ENCODE measurements at regions not wholly inside any gene's neighbourhood (a gene's known extent, or its start where the extent isn't known, plus 50 kb on each side); places are given as distances from the start of the nearest gene placed in this dataset.

GRCh38 chr2:155178921-155179320 is 480.4 kb downstream of the KCNJ3 start:
- DNase-seq (ENCODE audit: extremely low read depth, insufficient read length) = no peak
- Histone ChIP-seq H3K4me3 (replicated peaks; ENCODE audit: low read depth, low read length) (no peak overlapping the region), H3K36me3 (ENCODE audit: control insufficient read depth, insufficient read depth, low read length) (no peaks in the 10 kb centered on the region), H3K27me3 (replicated peaks; ENCODE audit: control insufficient read depth, insufficient read depth, low read length) (no peaks in the 10 kb centered on the region)
- TF ChIP-seq CTCF (IDR thresholded peaks at IDR 0.05; ENCODE audit: insufficient read depth, low read length, poor library complexity, severe bottlenecking) = no peak

- no peak for TF ChIP-seq CTCF (IDR thresholded peaks at IDR 0.05; ENCODE audit: insufficient read depth, low read length, poor library complexity, severe bottlenecking)
- no peaks in the 10 kb centered on the region for H3K36me3 ChIP-seq (ENCODE audit: control insufficient read depth, insufficient read depth, low read length)
- no peak overlapping the region for H3K4me3 ChIP-seq (replicated peaks; ENCODE audit: low read depth, low read length)
- H3K27me3 ChIP-seq (replicated peaks; ENCODE audit: control insufficient read depth, insufficient read depth, low read length) = no peaks in the 10 kb centered on the region
- no peak for DNase-seq (ENCODE audit: extremely low read depth, insufficient read length)
Measured at GRCh38 chr2:155176345-155176744, 477.9 kb downstream of the KCNJ3 start.

GRCh38 chr2:155169317-155169716 is 470.8 kb downstream of the KCNJ3 start:
- H3K27me3 ChIP-seq (replicated peaks; ENCODE audit: control insufficient read depth, insufficient read depth, low read length) = no peaks in the 10 kb centered on the region
- DNase-seq (ENCODE audit: extremely low read depth, insufficient read length) = no peak
- TF ChIP-seq CTCF (IDR thresholded peaks at IDR 0.05; ENCODE audit: insufficient read depth, low read length, poor library complexity, severe bottlenecking) = no peak
- H3K36me3 ChIP-seq (ENCODE audit: control insufficient read depth, insufficient read depth, low read length) = no peaks in the 10 kb centered on the region
- no peak overlapping the region for H3K4me3 ChIP-seq (replicated peaks; ENCODE audit: low read depth, low read length)

- Histone ChIP-seq H3K27me3 (replicated peaks; ENCODE audit: control insufficient read depth, insufficient read depth, low read length) (no peaks in the 10 kb centered on the region), H3K36me3 (ENCODE audit: control insufficient read depth, insufficient read depth, low read length) (no peaks in the 10 kb centered on the region), H3K4me3 (replicated peaks; ENCODE audit: low read depth, low read length) (no peak overlapping the region)
- TF ChIP-seq CTCF (IDR thresholded peaks at IDR 0.05; ENCODE audit: insufficient read depth, low read length, poor library complexity, severe bottlenecking) = no peak
- DNase-seq (ENCODE audit: extremely low read depth, insufficient read length) = no peak
Measured at GRCh38 chr2:155162494-155162893, 464.0 kb downstream of the KCNJ3 start.

GRCh38 chr2:155161314-155161713 is 462.8 kb downstream of the KCNJ3 start:
- H3K4me3 ChIP-seq (replicated peaks; ENCODE audit: low read depth, low read length) = no peak overlapping the region
- no peaks in the 10 kb centered on the region for H3K36me3 ChIP-seq (ENCODE audit: control insufficient read depth, insufficient read depth, low read length)
- no peak for DNase-seq (ENCODE audit: extremely low read depth, insufficient read length)
- H3K27me3 ChIP-seq (replicated peaks; ENCODE audit: control insufficient read depth, insufficient read depth, low read length) = no peaks in the 10 kb centered on the region
- TF ChIP-seq CTCF (IDR thresholded peaks at IDR 0.05; ENCODE audit: insufficient read depth, low read length, poor library complexity, severe bottlenecking) = no peak

- no peak for TF ChIP-seq CTCF (IDR thresholded peaks at IDR 0.05; ENCODE audit: insufficient read depth, low read length, poor library complexity, severe bottlenecking)
- Histone ChIP-seq H3K36me3 (ENCODE audit: control insufficient read depth, insufficient read depth, low read length) (no peaks in the 10 kb centered on the region), H3K4me3 (replicated peaks; ENCODE audit: low read depth, low read length) (no peak overlapping the region), H3K27me3 (replicated peaks; ENCODE audit: control insufficient read depth, insufficient read depth, low read length) (no peaks in the 10 kb centered on the region)
- no peak for DNase-seq (ENCODE audit: extremely low read depth, insufficient read length)
Measured at GRCh38 chr2:155157711-155158110, 459.2 kb downstream of the KCNJ3 start.
